HG03439 (cell line): ENCODE measurements at regions not wholly inside any gene's neighbourhood (a gene's known extent, or its start where the extent isn't known, plus 50 kb on each side); places are given as distances from the start of the nearest gene placed in this dataset.

Experiments
- ATAC-seq: cut with Tn5 transposase; IDR thresholded peaks from one replicate; pipeline ENCODE4 v1.9.1; 2021; ENCODE audit warnings: mild to moderate bottlenecking, moderate library complexity; ENCODE audit not compliant: unreplicated experiment

DNA sequence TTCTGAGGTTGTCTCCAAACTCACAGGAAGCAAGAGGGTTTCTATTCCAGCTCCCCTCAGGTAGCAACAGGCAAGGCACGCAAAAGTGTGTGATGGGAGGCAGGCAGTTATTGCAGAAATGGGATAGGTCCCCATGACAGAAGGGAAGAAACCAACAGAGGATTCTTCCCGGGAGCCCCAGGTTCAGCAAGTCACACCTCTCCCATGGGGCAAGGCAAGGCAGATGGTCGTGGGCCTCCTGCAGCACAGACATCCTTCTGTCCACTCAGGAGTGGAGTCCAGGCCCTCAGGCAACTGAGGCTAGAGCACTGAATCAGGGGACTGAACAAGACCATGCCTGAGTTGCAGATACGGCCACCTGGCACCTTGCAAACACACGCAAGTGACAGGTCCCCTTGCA is 424.9 kb upstream of the IRX4 start:
- ATAC-seq: no peak

DNA sequence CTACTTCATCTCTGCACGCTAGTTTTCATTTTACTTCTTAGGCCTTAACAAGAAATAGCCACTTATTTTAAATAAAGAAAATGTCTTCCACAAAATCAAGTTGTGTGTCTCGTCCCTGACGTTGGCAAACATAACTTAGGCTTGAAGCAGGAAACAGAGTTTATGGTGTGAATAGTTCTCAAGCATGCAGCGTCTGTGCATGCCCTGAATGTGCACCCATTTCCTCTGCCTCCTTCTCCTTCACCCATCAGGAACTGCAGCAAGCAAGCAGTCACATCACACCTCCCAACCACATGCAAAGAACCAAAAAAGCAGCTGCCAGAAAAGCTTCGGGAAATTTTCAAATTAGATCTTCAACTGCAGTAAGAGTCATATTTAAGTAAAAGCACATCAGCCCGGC is 424.0 kb upstream of the IRX4 start:
- no peak for ATAC-seq

GRCh38 chr5:2303431-2304100 is 420.8 kb upstream of the IRX4 start:
- ATAC-seq: no peak

- ATAC-seq: no peak
These were observed 419.4 kb upstream of the IRX4 start for GRCh38 chr5:2302169-2302568.

- ATAC-seq: no peak
These were observed 418.3 kb upstream of the IRX4 start for GRCh38 chr5:2300861-2301574.

DNA sequence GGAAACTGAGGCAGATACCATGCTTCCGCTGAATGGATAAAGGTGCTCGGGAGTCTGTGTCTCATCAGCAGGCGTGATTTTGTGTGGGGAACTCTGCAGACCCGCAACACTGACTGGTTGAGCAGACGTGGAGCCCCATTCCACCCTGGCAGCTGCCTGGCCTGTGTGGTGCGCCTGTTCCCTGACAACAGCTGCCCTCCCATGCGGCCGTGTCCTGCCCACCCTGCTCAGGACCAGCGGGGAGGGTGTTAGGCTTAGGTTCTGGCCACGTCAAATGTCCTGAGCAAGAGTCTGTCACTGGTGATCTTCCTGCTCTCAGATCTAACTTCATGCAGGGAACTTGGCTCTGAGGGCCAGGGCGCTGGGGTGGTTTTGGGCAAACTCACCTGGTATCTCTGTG is 417.7 kb upstream of the IRX4 start:
- no peak for ATAC-seq

DNA sequence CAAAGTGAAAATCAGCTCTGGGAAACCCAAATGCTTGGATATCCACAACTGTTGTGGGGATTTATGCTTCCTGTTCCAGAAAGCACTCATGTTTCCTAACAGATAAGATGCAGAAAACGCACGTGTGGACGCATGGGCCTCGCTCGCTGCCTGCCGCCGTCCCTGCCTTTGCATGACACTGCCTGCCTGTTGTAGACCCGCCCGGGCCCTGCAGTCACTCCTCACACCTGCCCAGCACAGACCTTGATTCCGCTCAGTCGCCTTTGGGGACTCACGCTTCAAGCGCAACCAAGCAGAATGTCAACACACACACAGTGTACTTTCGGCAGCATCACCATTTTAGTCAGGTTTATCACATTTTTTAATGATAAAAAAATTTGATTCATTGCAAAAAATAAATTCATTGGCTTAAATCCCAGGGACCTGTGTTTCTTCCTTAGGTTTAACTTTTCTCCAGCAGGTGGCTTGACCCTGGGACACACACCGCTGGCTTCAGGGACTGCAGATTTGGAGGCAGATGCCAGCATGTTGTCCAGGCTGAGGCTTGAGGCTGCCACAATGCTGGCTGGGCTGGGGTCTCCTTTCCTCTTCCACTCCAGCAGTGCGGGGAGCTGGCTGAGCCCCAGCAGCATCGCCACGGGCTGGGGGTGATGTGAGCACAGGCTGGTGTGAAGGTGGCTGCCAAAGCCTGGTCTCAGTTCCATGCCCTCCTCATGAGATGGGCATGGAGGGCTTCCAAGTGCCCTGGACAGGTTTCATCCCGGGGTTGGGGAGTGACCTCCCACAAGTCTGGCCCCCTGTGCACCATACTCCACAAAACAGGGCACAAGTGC is 416.9 kb upstream of the IRX4 start:
- ATAC-seq: no peak

DNA sequence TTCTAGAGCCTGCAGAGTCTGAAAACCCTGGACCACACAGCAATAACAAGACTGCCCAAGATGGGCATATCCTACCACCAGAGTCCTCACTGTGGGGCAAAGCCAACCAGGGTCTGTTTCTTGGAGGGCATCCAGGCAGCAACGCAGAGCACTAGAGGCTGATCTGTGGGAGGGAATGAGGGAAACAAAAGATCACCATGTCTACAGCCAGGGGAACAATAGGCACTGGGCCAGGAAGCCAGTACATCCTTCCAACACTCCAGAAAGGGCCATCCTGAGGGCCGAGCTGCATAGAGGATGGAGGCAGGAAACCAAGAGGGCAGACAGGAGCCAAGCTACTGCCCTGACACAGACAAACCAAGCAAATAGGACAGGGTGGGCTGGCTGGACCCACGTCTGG is 416.1 kb upstream of the IRX4 start:
- ATAC-seq: no peak

GRCh38 chr5:2297991-2298390 is 415.3 kb upstream of the IRX4 start:
- no peak for ATAC-seq

DNA sequence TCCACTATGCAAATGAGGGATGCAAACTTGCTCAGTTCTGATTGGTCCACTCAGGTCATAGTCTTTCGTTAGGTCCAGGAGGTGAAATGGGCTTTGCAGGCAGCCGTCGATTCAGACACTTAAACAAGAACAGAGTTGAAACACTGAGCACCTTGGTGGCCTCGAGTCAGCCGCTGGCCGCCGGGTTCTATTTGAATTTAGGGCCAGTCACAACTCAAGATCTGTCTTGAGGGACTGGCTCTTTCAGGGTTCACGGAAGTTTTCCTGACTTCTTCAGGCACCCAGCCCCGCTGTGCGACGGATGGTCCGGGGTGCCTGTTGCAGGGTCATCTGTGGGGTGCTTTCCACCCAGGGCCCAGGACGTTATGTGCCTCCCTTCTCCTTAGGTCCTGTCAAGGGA is 412.8 kb upstream of the IRX4 start:
- no peak for ATAC-seq

DNA sequence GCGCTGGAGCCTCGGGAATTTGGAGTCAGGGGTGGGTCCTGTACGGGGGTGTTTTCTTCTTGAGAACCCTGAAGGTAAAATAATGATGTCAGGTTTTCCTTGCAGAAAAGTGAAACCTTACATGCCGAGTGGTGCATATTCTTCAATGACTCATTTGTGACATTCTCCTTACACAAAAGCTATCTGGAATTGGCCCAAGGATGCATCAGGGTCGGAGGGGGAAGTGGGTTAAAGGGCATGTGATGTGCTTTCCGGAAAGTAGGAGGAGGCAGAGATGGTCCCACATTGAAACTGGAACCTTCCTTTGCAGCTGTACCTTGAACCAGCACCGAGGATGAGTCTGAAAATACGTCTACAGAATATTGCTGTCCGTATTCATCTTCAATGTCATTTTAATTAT is 411.2 kb upstream of the IRX4 start:
- no peak for ATAC-seq

DNA sequence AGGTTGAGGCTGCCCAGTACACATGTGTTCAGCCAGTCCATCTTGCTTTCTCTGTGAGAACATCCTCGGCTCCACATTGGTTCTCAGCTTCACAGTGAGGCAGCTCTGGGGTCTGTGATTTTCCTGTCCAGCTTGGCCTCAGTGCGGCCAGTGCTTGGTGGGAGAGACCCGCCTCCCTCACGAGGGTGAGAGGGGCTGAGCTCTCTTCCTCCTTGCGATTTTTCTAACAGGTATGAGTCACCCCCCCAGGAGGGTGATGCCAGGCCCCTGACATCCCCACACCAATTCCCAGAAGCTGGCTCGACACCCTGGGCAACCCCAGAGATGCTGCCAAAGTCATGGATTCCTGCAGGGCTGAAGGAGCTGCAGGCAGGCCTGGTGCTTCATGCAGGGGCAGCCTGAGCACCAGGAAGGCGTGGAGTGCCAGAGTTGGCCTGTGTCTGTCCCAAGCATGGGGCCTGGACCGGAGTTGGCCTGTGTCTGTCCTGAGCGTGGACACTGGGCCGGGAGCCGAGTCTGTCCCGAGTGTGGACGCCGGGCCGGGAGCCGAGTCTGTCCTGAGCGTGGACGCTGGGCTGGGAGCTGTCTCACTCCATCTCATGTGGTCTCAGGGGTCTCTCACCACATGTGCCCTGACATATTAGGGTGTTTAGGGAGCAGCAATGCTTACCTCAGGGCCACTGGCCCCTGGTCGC is 408.6 kb upstream of the IRX4 start:
- no peak for ATAC-seq

DNA sequence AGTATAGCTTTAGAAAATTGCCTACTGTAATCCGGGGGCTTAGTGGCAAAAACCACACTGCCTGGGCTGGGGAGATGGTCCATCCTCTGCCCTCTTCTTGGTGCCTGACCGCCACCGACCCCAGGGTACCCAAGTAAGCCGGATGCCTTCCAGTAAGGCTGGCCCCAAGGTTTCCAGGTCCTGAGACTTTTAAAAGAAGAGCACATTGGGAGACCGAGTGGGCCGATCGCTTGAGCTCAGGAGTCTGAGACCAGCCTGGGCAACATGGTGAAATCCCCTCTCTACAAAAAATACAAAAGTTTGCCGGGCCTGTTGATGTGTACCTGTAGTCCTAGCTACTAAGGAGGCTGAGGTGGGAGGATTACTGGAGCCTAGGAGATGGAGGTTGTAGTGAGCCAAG is 406.7 kb upstream of the IRX4 start:
- ATAC-seq: no peak

GRCh38 chr5:2288968-2289367 is 406.2 kb upstream of the IRX4 start:
- no peak for ATAC-seq

GRCh38 chr5:2288466-2288865 is 405.7 kb upstream of the IRX4 start:
- no peak for ATAC-seq

- no peak for ATAC-seq
These were observed 403.5 kb upstream of the IRX4 start for GRCh38 chr5:2286250-2286649.

GRCh38 chr5:2284678-2285077 is 402.0 kb upstream of the IRX4 start:
- no peak for ATAC-seq

DNA sequence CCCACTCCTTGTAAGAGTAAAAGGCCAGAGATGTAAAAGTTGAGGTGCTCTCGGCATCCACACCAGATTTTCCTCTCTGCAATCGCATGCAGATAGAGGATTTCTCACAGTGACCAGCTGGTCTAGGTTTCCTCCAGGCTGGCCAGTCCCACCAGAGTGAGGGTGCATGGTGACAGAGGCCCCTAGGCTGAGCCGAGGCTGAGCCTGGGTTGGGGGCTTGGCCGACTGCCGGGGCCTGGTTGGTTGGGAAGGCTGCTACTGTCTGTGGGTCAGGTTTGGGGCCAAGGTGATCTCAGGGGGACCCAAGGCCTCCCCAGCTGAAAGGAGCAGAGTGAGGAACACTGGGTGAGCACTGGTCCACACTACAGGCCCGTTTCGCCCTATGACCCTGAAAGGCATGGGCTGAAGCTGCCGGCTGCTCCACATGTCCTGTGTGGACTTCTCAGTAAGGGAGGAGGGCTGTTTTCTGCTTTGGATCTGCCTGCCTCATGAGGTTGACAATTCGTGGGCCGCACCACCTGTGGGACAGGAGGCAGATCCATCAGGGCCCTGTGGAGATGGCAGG is 400.8 kb upstream of the IRX4 start:
- no peak for ATAC-seq

DNA sequence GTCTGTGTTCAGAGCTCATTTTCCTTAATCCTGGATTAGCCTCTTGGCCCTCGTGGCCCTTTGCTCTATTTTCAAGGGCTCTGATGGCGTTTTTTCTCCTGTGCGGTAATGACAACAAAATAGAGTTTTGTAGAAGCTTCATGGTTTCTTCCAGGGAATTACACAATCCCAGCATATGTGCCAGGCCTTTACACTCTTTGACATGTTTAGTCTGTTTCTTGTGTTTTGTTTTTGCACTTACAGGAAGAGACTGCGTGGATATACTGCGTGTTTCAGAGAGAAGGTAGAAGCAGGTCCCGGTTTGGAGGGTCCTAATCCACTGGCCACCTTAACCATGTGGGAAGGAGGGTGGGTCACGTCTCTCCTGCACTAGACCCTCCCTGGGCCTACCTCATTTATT is 400.2 kb upstream of the IRX4 start:
- no peak for ATAC-seq

GRCh38 chr5:2282034-2282690 is 399.4 kb upstream of the IRX4 start:
- no peak for ATAC-seq

- no peak for ATAC-seq
These were observed 398.7 kb upstream of the IRX4 start for GRCh38 chr5:2281446-2281845.
